HG03342 (cell line): ENCODE measurements at regions not wholly inside any gene's neighbourhood (a gene's known extent, or its start where the extent isn't known, plus 50 kb on each side); places are given as distances from the start of the nearest gene placed in this dataset.

Experiments used
- ATAC-seq: cut with Tn5 transposase; IDR thresholded peaks from one replicate; pipeline ENCODE4 v1.9.1; 2021; ENCODE audit warnings: mild to moderate bottlenecking, moderate library complexity; ENCODE audit not compliant: unreplicated experiment

DNA sequence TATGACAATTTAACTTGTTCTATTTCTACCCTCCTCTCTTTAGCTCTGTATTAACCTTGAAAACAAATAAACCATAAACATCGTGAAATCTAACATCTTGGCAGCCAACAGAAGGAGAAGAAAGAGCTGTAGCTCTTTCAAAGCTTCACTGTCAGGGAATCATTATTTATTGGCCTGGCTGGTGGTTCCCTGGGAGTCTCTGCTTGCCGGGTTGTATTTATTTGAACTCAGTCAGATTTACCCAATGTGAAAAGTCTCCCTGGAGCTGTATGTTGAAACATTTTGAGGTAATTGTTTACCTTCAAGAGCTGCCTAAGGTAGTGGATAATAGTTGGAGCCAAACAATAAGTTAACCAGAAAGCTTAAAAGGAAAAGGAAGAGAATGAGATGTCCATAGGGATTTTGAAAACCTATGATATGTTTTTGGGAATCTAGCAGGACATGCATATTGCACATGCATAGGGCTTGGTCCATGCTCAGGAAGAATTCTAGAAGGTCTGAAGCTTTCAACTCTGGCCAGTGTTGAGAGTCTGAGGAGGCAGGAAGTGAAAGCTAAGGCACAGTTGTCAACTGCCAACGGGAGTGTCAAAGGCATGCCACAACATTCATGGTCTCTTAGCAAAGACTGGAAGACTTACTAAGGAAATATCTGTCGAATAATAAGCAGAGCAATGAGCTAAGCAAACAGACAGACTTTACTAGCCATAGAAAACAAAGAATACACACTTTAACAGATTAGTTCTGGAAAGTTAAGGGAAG lies 621.6 kb downstream of the PCDH7 start:
- ATAC-seq: no peak

DNA sequence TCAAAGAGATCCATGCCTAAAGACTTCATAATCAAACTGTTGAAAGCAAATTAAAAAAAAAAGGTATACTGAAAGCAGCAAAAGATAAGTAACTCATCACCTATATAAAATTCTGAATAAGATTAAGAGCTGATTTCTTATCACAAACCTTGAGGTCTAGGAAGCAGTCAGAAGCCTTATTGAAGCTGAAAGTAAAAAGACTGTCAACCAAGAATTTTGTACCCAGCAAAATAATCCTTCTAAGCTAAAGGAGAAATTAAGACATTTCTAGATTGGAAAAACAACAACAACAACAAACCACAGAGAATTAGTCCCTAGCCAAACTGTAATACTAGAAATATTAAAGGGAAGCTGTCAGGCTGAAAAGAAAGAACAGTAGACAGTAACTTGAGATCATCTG lies 622.9 kb downstream of the PCDH7 start:
- ATAC-seq: no peak

DNA sequence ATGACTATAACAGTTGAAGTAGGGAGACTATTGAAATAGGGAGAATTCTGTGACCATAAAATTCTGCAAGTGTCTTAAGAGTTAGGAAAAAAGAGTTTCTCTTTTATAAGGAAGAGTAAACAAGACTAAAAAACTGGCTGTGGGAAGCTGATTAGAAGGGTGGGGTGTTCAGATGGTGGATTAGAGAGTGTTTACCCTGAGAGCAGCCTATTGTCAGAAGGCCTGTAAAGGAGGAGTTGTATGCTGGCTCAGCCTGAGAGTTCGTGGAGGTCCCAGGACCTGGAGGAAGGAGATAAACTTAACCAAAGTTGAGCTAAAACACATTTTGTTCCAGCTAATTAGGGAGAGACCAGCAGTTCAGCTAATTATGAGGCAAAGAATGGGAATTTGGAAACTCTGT lies 629.7 kb downstream of the PCDH7 start:
- no peak for ATAC-seq

DNA sequence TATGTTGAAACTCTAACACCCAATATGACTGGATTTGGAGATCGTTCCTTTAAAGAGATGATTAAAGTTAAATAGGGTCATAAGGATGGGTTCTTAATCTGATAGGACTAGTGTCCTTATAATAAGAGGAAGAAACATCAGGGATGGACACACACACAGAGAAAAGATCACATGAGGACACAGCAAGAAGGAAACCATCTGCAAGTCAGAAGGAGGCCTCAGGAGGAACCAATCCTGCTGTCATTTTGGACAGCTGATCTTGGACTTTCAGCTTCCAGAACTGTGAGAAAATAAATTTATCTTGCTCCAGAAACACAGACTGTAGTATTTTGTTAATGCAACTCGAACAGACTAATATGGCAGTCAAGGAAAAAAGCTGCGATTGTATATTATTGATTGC lies 631.5 kb downstream of the PCDH7 start:
- ATAC-seq: no peak

DNA sequence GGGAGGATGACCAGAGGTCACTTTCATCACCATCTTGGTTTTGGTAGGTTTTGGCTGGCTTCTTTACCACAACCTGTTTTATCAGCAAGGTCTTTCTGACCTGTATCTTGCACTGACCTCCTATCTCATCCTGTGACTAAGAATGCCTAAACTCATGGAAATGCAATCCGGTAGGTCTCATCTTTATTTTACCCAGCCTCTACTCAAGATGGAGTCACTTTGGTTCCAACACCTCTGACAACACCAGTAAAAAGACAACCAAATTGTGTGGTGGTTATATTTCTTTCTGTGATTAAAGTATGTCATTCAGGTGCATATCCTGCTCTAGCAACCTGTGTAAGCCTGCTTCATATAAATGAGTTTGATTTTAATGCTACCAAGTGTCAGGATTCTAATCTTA lies 636.7 kb downstream of the PCDH7 start:
- no peak for ATAC-seq

DNA sequence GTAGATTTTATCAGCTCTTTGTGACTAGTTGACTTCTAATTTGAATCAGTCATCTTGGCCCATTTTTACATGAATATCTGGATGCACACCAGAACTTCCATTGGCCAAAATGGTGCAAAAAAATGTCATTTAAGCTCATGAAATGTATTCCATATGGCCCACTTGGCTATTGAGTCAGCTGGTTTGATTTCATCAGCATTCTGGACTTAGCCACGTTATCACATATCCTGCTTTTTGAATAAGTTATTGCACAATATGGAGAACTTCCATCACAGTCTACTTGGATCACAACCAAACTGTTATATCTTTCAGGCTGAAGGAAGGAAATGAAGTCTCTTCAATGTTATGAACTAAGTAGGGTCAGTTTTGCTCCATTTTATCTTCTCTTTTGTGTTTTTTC lies 640.6 kb downstream of the PCDH7 start:
- no peak for ATAC-seq

DNA sequence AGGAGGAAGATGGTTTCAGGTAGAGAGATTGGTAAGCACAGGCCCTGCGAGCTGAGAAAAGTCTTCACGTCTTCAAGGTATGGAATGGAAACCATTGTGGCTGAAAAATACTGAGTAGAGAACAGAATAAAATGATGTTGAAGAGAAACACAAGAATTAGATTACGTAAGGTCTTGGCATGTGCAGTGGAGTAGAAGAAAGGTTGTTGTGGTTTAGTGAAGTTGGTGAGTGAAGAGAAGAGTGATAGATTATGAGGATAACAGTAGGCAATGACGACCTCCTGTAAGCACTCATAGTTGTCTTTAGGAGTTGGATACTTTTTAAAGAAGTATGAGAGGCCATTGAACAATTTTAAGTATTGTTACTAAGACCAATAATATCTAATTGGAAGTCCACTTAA lies 642.6 kb downstream of the PCDH7 start:
- no peak for ATAC-seq

DNA sequence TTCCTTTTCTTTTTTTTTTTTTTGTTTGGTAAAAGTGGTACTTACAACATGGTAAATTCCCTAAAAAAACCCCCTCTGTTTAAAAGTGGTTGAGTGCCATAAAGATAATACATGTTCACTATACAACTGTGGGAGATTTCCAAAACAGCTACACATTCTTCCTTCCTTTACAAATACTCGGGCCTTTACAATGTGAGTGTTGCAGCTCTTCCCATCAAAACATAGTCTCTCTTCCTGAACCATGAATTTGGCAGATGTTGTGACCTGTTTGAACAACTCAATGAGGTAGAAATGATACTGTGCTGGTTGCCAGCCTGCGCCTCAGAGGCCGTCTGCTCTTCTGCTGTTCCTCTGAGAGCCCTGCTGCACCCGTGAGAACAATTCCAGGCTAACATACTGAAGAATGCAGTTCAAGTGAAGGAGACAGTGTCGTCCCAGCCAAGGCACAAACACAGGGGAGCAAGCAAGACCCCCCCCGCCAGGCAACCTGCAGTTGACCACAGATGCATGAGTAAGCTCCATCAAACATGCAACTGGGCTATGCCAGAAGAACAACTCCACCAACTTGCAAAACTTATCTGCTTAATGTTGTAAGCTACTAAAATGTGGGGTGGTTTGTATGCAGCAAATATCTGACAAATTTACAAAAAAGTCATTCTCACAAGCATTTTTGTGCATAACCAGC lies 645.0 kb downstream of the PCDH7 start:
- no peak for ATAC-seq

DNA sequence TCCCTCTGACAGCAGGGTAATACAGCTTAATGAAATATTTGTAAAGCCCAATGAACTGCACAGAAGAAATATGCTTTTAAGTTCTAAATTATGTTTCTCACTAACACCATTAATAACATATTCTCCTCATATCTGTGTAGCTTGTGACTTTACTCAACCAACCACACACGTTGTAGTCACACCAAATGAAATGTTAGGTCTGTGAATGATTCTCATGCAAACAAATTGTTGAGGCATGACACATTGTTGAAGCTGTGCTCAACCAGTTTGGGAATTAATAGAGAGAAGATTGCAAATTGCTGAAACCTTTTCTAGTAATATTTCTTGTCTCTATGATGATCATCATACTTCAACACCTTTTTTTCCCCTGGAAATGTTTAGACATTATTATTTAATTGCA lies 645.9 kb downstream of the PCDH7 start:
- ATAC-seq: no peak

DNA sequence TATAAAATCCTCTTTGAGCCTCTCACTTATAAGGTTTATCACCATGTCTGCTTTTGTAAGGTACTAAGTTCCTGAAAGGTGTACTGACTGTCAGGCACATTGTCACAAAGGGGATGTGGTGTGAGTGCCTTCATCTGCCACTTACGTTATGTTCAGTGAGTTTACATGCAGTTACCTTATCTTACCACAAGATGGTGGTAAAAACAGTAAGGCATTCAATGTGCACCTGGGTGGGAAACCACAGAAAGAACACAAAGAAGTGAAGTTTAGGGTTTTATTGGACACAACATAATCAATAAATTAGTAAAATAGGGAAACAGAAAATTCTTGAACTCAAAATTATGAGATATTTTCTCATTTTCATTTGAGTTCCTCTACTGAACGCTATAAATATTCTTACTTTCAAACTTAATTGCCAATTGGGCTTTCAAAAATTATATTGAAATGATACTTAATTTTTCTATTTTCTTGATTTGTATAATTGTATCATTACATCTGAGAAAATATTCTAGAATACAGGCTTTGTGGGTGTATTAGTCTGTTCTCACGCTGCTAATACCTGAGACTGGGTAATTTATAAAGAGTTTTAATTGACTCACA lies 650.8 kb downstream of the PCDH7 start:
- peak; percentile 96 for ATAC-seq

DNA sequence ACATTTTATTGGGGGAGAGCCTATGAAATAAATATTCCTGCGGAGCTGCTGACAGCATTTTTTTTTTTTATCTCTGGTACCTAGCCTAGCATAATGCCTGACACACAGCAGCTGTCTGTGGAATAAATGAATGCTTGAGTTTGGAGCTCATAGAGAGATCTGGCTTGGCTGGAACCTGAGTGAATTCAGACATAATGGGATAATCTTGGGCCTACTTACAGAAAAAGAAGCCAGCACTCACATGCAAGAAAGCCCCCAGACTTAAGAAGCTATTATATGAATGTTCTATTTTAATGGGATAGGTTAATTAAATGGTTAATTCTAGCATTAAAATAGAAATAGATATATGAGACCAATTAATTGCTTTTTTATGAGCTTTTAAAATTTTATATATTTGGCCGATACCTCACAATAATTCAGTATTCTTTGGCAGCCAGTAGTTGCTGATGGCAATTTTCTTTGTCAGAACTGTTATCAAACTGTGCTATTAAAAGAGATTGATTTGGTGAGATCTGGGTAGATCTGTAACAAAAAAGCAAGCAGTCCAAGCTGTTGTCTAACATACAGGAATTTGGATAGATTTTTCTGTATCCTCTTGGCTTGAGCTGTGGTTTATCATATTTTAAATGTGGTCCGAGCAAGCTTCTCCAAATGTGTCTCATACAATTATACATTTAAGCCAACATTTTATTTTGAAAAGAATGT lies 654.2 kb downstream of the PCDH7 start:
- no peak for ATAC-seq

DNA sequence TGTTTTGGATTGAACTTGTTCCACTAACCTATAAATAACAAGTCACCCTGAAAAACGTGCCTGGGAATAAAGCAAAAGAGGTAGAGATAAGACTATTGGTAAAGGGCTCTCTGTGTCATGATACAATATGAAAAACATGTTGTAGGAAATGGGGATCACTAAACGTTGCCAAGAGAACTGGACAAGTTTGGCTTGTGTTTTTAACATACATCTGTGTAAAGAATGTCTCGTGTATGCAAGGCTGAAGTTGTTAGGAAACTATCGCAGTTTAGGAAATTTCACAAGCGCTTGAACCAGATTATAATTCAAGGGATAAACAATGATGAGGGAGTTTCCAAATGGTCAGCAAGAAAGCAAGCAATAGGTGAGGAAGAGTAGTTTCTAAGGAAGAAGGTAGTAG lies 655.8 kb downstream of the PCDH7 start:
- ATAC-seq: no peak

DNA sequence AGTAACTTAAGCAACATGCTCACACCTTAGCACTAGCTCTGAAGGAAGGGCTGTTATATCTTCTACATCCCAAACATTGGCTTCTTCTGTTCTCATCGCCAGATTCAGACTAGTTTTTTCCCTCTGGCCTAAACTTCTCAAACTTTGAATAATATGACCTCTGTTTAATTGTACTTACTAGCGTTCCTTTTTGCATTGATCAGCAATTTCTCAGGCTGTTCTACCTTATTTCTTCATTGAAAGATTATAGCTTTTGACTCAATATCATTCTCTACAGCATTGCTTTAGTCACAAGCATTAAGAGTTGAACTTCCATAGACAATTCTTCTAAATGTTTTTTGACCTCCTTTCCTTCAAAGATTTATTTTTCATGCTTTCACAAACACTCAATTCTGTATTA lies 659.2 kb downstream of the PCDH7 start:
- no peak for ATAC-seq

DNA sequence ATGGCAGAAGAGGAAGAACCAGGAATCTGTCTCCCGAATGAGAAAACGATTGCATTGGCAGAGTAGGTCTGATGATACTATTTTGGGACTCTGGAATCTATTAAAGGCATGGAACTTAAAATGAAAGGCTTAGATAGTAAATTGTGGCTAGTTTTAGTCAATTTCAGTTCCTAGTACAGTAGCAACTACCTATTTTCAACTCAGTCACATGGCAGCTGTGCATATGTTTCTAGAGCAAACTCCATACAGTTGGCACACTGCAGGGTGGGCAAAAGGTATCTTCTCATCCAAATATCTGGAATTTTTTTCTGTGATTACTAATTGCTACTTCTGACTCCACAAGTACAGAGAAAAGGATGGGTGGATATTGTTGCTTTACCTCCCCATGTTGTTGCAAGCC lies 663.6 kb downstream of the PCDH7 start:
- no peak for ATAC-seq

DNA sequence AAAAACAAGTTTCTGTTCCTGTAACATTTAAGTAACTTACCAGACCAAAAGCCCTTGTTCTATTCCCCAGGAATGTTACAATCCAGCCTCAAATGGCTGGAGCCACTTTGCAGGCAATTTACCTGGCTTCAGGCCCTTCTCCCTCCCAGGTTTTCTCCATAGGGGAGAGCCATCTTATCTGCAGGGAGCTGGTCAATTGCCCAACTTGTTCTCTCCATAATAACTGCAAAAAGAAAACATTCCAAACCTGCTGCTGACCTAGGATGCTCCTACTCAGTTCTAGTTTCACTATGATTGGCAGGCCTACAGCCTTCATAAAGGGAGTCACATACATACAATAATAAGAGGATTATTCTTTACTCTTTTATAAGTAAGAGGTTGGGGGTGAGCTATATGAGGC lies 670.7 kb downstream of the PCDH7 start:
- ATAC-seq: no peak

DNA sequence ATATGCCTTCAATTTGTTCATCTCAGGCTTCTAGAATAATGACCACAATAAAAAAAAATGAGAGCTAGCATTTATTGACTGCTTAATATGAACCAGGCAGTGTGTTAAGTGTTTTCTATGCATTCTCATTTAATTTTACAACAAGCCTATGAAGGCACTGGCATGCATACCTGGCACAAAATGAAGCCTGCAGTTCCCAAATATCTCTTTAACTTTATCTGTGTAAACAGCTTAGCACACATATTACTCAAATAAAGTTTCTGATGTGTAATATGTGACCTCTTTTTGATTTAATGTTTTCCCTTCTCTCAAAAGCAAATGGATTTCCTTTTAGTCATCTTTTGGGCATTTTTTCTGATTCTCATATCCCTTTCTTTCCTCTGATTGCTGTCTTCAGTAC lies 671.8 kb downstream of the PCDH7 start:
- ATAC-seq: no peak

DNA sequence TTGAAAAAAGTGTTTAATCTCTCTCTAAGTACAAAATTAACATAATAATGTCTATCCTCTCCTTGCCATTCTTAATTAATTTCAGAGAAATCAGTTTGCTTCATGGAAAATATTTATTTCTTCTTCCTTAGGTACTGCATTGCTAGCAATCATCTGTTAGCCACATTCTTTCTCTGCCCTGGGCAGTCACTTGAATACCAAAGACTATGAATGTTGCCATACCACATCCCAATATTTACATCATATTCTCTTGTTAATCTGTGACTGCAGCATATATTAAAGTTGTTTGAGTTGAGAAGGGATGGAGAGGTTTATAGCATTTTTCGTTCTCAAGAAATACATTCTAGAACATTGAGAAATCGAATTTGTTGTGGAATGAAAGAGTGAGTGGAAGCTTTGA lies 672.8 kb downstream of the PCDH7 start:
- ATAC-seq: no peak

DNA sequence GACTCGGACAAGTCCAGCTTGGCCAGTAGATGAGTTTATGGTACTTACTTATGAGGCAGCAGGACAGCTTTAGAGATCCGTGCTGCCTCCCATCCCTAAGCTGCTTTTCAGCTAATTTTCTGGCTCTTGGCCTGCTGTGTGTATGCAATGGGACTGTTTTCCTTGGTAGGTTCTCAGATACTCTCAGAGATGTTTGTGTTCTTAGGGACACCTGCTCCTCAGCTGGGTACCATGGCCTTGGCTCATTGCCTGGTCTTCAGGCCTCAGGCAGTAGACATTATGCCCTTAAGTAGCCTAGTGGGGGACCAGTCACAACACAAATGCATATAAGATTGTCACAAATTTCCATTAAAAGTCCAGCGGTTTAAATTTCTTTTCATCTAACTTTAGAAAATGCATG lies 688.0 kb downstream of the PCDH7 start:
- no peak for ATAC-seq

DNA sequence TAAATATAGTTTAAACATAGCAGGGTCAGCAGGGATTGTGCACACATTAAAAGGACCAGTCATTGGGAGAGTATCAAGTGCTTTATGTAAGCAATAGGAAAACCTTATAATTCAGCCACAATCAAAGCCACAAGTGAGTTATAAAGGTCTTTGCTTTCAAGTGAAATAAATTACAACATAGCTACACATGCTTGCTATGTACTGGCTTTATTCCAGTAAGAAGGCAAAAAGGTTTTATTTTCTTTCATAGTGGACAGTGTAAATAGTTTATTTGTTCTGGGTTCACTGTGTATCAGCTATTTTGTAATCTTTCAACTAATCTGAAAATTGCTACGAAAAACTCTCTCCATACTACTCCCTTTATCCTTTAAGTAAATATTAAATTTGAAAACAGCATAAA lies 691.4 kb downstream of the PCDH7 start:
- ATAC-seq: no peak

DNA sequence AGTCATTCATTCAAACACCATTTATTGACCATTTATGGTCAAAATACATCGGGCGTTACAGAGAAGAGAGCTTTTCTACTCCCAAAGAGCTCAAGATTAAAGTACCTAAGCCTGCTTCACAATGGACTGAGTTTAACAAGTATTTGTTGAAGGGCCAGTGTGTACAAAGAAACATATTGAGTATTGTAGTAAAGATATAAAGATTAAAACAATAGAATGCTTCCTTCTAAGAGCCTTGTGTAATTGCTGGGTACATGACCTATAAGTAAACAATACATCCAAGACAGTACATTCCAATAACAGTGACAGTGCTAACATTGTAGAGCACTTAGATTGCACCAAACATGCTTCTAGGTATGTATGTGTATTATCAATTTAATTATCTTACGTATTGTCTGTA lies 695.5 kb downstream of the PCDH7 start:
- no peak for ATAC-seq

DNA sequence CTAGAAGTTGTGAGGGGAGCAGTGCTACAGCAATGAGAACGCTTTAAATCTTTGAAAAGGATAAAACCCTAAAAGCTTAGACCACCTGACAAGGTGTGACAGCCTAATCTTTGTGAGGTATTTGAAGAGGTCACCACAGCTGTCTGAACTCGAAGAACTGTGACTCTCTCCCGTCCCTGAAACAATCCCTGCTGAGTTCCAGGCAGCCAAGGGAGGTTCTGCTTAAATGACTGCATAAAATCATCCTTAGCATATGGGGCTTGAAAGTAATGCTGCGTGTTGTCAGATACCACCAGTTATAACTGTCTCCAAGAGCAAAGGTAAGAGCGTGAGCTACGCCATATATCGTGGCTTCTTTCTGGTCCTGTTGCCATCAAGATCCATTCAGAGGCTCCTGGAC lies 696.3 kb downstream of the PCDH7 start:
- no peak for ATAC-seq

DNA sequence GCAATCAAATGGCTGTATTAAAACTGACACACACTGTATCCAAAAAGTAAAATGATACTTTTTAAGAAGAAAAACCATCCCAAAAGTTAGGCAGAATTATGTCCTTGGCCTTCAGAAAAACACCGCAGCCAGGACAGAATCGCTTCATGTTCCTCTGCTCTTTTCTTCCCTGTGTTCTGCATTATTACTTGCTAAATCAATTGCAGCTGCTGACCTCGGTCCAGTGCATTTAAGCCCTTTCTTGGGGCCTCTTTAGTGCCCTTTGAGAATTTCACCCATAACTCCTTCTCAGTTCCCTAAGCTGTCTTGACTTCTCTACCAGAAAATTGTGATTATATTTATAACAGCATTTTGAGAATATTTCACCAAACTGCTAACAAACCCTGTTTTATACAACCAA lies 696.9 kb downstream of the PCDH7 start:
- no peak for ATAC-seq
